HS-27A (cell line): ENCODE measurements at regions not wholly inside any gene's neighbourhood (a gene's known extent, or its start where the extent isn't known, plus 50 kb on each side); places are given as distances from the start of the nearest gene placed in this dataset.

Experiments used
- DNase-seq: peaks from one replicate; pipeline ENCODE4 v3.0.0-alpha.2; 2012; ENCODE audit warnings: low read depth, missing footprints

DNA sequence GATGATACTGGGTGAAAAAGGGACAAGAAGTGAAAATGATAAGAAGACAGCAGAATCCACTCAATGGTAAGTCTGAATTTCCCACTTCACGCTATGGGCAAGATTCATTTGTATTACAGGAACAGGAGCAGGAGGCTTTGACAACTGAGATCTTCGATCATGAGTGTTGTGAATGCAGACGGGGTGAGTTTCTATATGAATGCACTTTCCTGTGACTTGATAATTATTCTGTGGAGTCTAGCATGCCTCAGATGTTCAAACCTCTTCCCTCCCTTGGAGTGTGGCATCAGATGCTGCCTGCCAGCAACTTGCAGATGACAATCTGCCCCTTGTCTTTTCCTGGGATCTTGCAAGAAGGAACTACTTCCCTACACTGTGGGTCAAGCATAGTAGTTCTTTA is 225.4 kb downstream of the HLX start:
- DNase-seq = no peak

- DNase-seq = no peak
These were observed 226.3 kb downstream of the HLX start for GRCh38 chr1:221105578-221105977.

DNA sequence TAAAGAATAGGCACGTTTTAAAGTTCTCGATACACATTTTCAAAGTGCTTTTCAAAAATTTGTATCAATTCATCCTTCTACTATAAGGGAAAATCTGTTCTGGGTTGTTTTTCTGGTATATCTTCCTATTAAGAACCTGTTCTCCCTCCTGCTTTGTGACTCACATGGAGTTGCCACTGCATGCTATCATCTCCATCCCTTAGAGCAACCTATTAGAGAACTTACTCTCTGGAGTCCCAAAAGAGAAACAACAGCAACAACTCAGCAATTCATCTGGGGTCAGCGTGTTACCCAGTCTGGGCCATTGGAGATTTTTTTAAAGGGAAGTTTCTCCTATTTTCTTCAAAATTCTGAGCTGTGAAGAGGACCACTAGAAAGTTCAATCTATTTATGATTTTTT is 227.4 kb downstream of the HLX start:
- no peak for DNase-seq

DNA sequence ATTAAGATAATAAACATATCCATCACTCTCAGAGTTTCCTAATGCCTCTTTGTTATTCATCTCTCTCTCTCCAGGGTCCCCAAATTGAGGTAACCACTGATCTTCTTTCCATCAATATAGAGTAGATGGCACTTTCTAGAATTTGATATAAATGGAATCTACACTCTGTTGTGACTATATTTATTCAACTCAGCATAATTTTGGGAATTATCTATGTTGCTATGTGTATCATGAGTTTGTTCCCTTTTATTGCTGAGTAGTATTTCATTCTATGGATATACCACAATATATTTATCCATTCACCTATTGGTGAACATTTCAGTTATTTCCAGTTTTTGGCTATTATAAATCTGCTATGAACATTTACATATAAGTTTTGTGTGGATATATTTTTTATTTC is 230.7 kb downstream of the HLX start:
- DNase-seq = no peak

GRCh38 chr1:221117133-221117532 is 237.9 kb downstream of the HLX start:
- DNase-seq = no peak

DNA sequence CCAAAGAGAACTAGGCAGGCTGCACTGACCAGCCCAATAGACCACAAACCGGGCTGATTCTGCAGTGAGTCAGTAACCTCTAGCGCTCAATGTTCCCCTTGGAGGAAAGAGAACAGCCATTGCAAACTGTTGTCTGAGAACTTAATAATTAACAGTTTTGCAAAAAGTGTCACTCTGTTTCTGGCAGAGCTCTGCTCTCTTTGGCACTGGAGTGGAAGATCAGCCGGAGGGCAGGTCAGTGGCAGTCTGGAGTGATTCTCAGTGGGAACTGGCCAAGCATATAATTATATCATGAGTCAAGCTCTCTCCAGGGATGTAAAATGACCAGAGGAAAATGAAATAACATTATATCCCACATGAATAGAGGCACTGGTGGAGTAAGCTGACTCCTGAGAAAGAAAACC is 238.3 kb downstream of the HLX start:
- no peak for DNase-seq

- no peak for DNase-seq
These were observed 239.1 kb downstream of the HLX start for GRCh38 chr1:221118176-221118937.

DNA sequence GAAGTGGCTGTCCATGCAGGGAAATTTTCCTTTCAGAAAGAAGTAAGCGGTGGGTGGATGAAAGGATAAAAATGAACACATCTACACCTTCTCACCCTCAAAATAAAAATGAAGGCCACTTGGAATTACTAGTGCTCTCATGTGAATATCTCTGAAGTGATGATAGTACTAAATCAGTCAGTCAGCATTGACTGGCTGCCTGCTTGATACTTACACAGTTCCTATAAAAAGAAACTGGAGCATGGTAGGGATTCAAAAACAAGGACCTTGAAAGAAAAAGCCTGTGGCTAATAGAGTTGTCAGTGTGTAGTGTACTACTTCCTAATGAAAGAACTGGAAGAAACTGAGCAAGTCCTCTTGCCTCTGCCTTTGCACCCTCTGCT is 239.7 kb downstream of the HLX start:
- DNase-seq = no peak

DNA sequence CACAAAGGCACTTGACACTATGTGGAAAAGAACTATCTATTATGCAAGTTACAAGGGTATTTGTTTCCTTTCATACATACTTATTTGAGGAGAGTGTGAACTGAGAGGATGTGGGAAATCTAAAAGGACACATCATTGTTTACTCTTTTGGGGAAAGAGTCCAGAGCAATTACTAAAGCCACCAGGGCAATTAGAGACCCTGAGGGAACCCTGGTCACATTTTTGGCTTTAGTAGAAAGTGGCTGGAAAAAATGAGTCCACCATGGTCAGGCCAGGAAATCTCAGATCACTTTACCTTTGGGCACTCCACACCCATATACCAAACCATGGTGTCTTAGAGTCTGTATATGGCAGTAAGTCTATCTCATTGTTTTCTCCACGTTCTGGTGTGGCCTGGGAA is 243.3 kb downstream of the HLX start:
- no peak for DNase-seq

DNA sequence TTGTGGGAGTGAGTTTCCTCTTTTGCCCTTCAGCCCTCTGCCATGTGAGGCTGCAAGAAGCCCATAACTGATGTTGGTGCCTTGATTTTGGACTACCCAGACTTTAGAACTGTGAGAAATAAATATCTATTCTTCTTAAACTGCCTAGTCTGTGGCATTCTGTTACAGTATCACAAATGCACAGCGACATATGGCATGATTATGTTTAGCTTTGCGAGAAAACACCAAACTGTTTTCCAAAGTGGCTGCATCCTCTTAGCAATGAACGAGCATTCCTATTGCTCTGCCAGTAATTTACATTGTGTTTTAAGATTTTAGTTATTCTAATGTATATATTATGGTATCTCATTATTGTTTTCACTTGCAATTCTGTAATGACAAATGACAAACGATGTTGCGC is 246.7 kb downstream of the HLX start:
- DNase-seq = no peak

DNA sequence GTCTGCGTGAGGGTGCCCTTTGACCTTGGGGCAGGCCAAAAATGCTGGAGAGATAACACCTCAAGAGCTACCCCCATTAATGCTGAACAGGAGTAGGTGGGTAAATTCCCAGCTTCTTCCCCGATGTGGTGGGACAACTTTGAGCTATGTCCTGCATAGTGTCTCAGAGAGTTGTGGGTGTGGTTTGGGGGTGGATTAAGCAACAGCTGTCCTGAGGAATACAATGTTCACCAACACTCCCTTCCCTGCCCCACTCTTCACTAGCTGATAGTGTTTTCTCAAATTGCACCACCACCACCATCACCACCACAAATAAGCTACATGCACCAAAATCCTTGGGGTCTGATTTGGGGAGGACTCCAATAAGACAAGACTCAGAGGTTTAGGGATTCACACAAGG is 258.4 kb downstream of the HLX start:
- DNase-seq = no peak

DNA sequence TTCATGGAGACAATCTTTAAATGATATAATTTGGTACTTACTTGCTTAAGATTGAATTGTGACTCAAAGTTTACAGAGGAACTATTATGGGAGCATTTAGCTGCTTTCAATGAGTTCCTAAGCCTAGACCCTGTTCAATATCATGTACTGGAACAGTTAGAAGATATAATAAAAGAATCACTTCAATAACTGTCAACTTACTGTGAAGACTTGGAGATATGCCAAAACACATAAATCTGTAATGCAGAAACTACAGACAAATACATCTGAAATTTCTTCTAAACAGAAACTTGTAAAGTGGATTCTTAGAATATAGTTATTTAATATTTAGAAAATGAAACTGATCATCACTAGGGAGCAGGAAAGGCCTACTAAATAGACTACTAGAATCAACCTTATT is 259.3 kb downstream of the HLX start:
- DNase-seq = no peak

DNA sequence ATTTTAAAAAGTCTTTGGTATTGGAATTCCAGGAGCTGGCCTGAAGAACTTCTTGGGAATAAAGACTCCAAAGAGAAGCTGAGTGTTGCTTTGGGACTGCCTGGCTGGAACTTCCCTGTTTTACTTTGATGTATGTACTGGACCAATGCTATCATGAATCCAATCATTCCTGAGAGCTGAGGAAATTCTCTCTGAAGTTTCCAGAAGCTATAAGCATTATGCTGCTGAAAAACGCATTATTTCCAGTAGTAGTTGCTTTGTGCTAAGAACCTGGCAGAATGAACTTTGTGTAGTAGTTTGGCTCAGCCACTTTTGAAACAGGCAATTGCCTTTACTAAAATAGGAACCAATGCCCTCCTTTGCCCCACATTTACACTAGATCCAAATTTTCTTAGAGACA is 260.7 kb downstream of the HLX start:
- no peak for DNase-seq

DNA sequence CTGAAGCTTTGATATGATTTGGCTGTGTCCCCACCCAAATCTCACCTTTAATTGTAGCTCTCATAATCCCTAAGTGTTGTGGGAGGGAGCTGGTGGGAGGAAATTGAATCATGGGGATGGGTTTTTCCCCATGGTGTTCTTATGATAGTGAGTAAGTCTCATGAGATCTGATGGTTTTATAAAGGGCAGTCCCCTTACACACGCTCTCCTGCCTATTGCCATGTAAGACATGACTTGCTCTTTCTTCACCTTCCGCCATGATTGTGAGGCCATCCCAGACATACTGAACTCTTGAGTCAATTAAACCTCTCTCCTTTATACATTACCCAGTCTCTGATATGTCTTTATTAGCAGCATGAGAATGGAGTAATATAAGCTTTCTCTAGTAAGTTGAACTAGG is 261.9 kb downstream of the HLX start:
- no peak for DNase-seq

GRCh38 chr1:221141606-221142285 is 262.5 kb downstream of the HLX start:
- no peak for DNase-seq

GRCh38 chr1:221148660-221149059 is 269.4 kb downstream of the HLX start:
- DNase-seq = no peak

- DNase-seq = no peak
These were observed 269.9 kb downstream of the HLX start for GRCh38 chr1:221149111-221149510.

GRCh38 chr1:221149555-221150075 is 270.4 kb downstream of the HLX start:
- no peak for DNase-seq

DNA sequence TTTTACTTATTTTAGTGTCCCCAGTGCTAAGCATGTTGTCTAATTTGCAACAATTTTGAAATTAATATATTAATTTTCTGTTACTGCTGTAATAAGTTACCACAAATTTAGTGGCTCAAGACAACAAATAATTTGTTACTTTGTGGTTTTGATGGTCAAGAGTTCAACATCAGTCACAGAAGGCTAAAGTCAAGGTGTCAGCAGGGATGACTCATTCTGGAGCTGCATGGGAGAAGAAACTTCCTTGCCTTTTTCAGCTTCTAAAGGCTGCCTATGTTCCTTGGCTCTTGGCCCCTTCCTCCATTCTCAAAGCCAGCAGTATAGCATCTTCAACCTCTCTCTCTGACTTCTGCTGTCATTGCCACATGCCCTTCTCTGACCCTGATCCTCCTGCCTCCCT is 271.8 kb downstream of the HLX start:
- DNase-seq = no peak

DNA sequence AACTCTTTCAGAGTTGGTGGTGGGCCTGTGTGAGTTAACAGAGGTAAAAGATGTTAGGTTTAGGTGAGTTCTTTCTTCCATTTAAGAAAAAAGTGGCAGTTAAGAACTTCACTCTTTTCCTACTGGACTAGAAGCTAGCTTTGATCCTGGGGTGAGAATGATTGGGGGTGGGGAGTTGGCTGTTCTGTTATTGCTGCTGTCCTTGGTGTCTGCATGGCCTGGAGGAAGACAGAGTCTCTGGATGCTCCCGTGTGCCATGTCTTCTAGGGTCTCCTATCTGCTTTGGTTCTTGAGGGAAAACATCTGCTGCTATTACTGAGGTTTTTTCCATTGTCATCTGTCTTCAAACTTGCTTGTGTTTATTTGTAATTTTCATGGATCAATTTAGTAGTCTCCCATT is 275.7 kb downstream of the HLX start:
- no peak for DNase-seq

GRCh38 chr1:221157026-221157761 is 278.0 kb downstream of the HLX start:
- DNase-seq = no peak

DNA sequence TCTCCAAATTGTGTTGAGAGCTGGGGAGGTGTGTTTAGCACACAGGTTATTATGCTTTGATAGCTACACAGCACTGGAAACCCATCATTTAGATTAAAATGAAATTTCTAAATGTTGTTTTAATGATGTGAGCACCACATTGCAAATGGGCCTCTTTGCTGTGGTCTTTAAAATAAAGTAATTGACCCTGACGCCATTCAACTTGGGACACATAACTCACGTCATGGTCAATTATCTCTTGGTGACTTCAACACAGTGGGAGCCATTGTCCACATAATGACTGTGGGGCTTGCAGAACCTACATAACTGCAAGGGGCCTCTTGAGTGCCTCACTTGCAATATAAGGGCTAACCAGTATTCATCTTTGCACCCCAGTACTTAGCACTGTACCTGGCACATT is 280.4 kb downstream of the HLX start:
- no peak for DNase-seq

GRCh38 chr1:221161571-221162041 is 282.4 kb downstream of the HLX start:
- DNase-seq = no peak
